ENCODE measurements at regions not wholly inside any gene's neighbourhood (a gene's known extent, or its start where the extent isn't known, plus 50 kb on each side); places are given as distances from the start of the nearest gene placed in this dataset.

- Histone ChIP-seq H3K27me3 (ENCODE audit: control insufficient read depth, insufficient read depth, low read length) (no peaks in the 10 kb centered on the region), H3K4me1 (ENCODE audit: control insufficient read depth in 2 of 3, insufficient read depth in 2 of 3, low read depth in 1 of 3, low read length in 3 of 3) (no peaks in the 10 kb centered on the region), H3K4me3 (ENCODE audit: low read length in 3 of 3) (no peak overlapping the region), H3K9ac (ENCODE audit: low read length in 3 of 3) (no peak overlapping the region), H3K27ac (ENCODE audit: low read depth in 2 of 2, low read length in 2 of 2) (no peak overlapping the region), H3K9me3 (ENCODE audit: control insufficient read depth in 2 of 3, insufficient read depth in 1 of 3, low read length in 3 of 3) (peaks cover 0 to 4% (median 0%) of the 10 kb centered on the region in 3 donors), H3K36me3 (ENCODE audit: control insufficient read depth in 2 of 3, insufficient read depth in 3 of 3, low read length in 3 of 3) (no peaks in the 10 kb centered on the region)
- FAIRE-seq = no peak
- intact Hi-C loops (cut with DNase I) = no loop called here
- no peak for DNase-seq
- no peak for TF ChIP-seq CTCF (IDR thresholded peaks at IDR 0.05; ENCODE audit: borderline replicate concordance, extremely low read depth, insufficient read depth)
Measured at GRCh38 chr15:47561102-47561501, 156.2 kb upstream of the SEMA6D start.

- Histone ChIP-seq H3K4me3 (ENCODE audit: low read length in 3 of 3) (no peak overlapping the region), H3K27me3 (ENCODE audit: control insufficient read depth, insufficient read depth, low read length) (no peaks in the 10 kb centered on the region), H3K9me3 (ENCODE audit: control insufficient read depth in 2 of 3, insufficient read depth in 1 of 3, low read length in 3 of 3) (peaks cover 0 to 3% (median 0%) of the 10 kb centered on the region in 3 donors), H3K4me1 (ENCODE audit: control insufficient read depth in 2 of 3, insufficient read depth in 2 of 3, low read depth in 1 of 3, low read length in 3 of 3) (no peaks in the 10 kb centered on the region), H3K36me3 (ENCODE audit: control insufficient read depth in 2 of 3, insufficient read depth in 3 of 3, low read length in 3 of 3) (no peaks in the 10 kb centered on the region), H3K9ac (ENCODE audit: low read length in 3 of 3) (no peak overlapping the region), H3K27ac (ENCODE audit: low read depth in 2 of 2, low read length in 2 of 2) (no peak overlapping the region)
- FAIRE-seq = no peak
- intact Hi-C loops (cut with DNase I) = no loop called here
- DNase-seq = no peak
- TF ChIP-seq CTCF (IDR thresholded peaks at IDR 0.05; ENCODE audit: borderline replicate concordance, extremely low read depth, insufficient read depth) = no peak
Measured at GRCh38 chr15:47565949-47566348, 151.4 kb upstream of the SEMA6D start.

GRCh38 chr15:47566610-47567009 lies 150.7 kb upstream of the SEMA6D start:
- Histone ChIP-seq H3K9me3 (ENCODE audit: control insufficient read depth in 2 of 3, insufficient read depth in 1 of 3, low read length in 3 of 3) (no peaks in the 10 kb centered on the region), H3K36me3 (ENCODE audit: control insufficient read depth in 2 of 3, insufficient read depth in 3 of 3, low read length in 3 of 3) (no peaks in the 10 kb centered on the region), H3K4me1 (ENCODE audit: control insufficient read depth in 2 of 3, insufficient read depth in 2 of 3, low read depth in 1 of 3, low read length in 3 of 3) (no peaks in the 10 kb centered on the region), H3K4me3 (ENCODE audit: low read length in 3 of 3) (no peak overlapping the region), H3K27ac (ENCODE audit: low read depth in 2 of 2, low read length in 2 of 2) (no peak overlapping the region), H3K27me3 (ENCODE audit: control insufficient read depth, insufficient read depth, low read length) (no peaks in the 10 kb centered on the region), H3K9ac (ENCODE audit: low read length in 3 of 3) (no peak overlapping the region)
- no peak for FAIRE-seq
- no peak for DNase-seq
- no peak for TF ChIP-seq CTCF (IDR thresholded peaks at IDR 0.05; ENCODE audit: borderline replicate concordance, extremely low read depth, insufficient read depth)
- intact Hi-C loops (cut with DNase I) = no loop called here

GRCh38 chr15:47568030-47568429 lies 149.3 kb upstream of the SEMA6D start:
- Histone ChIP-seq H3K9me3 (ENCODE audit: control insufficient read depth in 2 of 3, insufficient read depth in 1 of 3, low read length in 3 of 3) (no peaks in the 10 kb centered on the region), H3K36me3 (ENCODE audit: control insufficient read depth in 2 of 3, insufficient read depth in 3 of 3, low read length in 3 of 3) (no peaks in the 10 kb centered on the region), H3K4me3 (ENCODE audit: low read length in 3 of 3) (no peak overlapping the region), H3K4me1 (ENCODE audit: control insufficient read depth in 2 of 3, insufficient read depth in 2 of 3, low read depth in 1 of 3, low read length in 3 of 3) (no peaks in the 10 kb centered on the region), H3K27me3 (ENCODE audit: control insufficient read depth, insufficient read depth, low read length) (no peaks in the 10 kb centered on the region), H3K27ac (ENCODE audit: low read depth in 2 of 2, low read length in 2 of 2) (no peak overlapping the region), H3K9ac (ENCODE audit: low read length in 3 of 3) (no peak overlapping the region)
- FAIRE-seq (no peak), DNase-seq (no peak)
- TF ChIP-seq CTCF (IDR thresholded peaks at IDR 0.05; ENCODE audit: borderline replicate concordance, extremely low read depth, insufficient read depth) = no peak
- intact Hi-C loops (cut with DNase I) = no loop called here
